HG03354 (cell line): ENCODE measurements at regions not wholly inside any gene's neighbourhood (a gene's known extent, or its start where the extent isn't known, plus 50 kb on each side); places are given as distances from the start of the nearest gene placed in this dataset.
"Not testable (repeated sequence)": the region's sequence is repeated elsewhere in the genome, so short reads cannot be mapped to it uniquely, and the experiment has no call there.

Experiments
- ATAC-seq: cut with Tn5 transposase; IDR thresholded peaks from one replicate; pipeline ENCODE4 v1.9.1; 2021; ENCODE audit warnings: mild to moderate bottlenecking; ENCODE audit not compliant: unreplicated experiment, poor library complexity, severe bottlenecking

GRCh38 chr5:125484742-125485641 is 738.6 kb upstream of the ZNF608 start:
- no peak for ATAC-seq

GRCh38 chr5:125485771-125486170 is 739.3 kb upstream of the ZNF608 start:
- ATAC-seq, result no peak

- no peak for ATAC-seq
Observed at GRCh38 chr5:125486634-125487033, 740.2 kb upstream of the ZNF608 start.

GRCh38 chr5:125487231-125487630 is 740.8 kb upstream of the ZNF608 start:
- ATAC-seq, result no peak

GRCh38 chr5:125487652-125488051 is 741.2 kb upstream of the ZNF608 start:
- ATAC-seq, result not testable (repeated sequence)

GRCh38 chr5:125489146-125489545 is 742.7 kb upstream of the ZNF608 start:
- ATAC-seq, result no peak

- ATAC-seq, result no peak
Observed at GRCh38 chr5:125491986-125492492, 745.6 kb upstream of the ZNF608 start.

GRCh38 chr5:125492977-125493376 is 746.5 kb upstream of the ZNF608 start:
- no peak for ATAC-seq

GRCh38 chr5:125496393-125496792 is 750.0 kb upstream of the ZNF608 start:
- no peak for ATAC-seq

GRCh38 chr5:125497651-125498050 is 751.2 kb upstream of the ZNF608 start:
- no peak for ATAC-seq

- no peak for ATAC-seq
Observed at GRCh38 chr5:125499636-125500332, 753.3 kb upstream of the ZNF608 start.

- no peak for ATAC-seq
Observed at GRCh38 chr5:125501396-125501795, 755.0 kb upstream of the ZNF608 start.

GRCh38 chr5:125503946-125504345 is 757.5 kb upstream of the ZNF608 start:
- ATAC-seq, result no peak

GRCh38 chr5:125505115-125505514 is 758.7 kb upstream of the ZNF608 start:
- no peak for ATAC-seq

- no peak for ATAC-seq
Observed at GRCh38 chr5:125506124-125506523, 759.7 kb upstream of the ZNF608 start.

GRCh38 chr5:125508225-125508624 is 761.8 kb upstream of the ZNF608 start:
- no peak for ATAC-seq

- ATAC-seq, result no peak
Observed at GRCh38 chr5:125510651-125511050, 764.2 kb upstream of the ZNF608 start.

- no peak for ATAC-seq
Observed at GRCh38 chr5:125517973-125518550, 771.6 kb upstream of the ZNF608 start.

- no peak for ATAC-seq
Observed at GRCh38 chr5:125521289-125521688, 774.9 kb upstream of the ZNF608 start.

- ATAC-seq, result no peak
Observed at GRCh38 chr5:125525356-125525755, 778.9 kb upstream of the ZNF608 start.
